GM23338 (cell line): ENCODE measurements at regions not wholly inside any gene's neighbourhood (a gene's known extent, or its start where the extent isn't known, plus 50 kb on each side); places are given as distances from the start of the nearest gene placed in this dataset.
A peak's percentile ranks its signal among the peaks of the same experiment; 100 is the strongest.

Experiments
- ATAC-seq: fragments of 200-7000 bp; cut with Tn5 transposase; 3 replicates; pipeline ENCODE4 v1.9.1; 2020
- DNase-seq: peaks from one replicate; pipeline ENCODE4 v3.0.0-alpha.2; 2015; ENCODE audit warnings: low spot score
- H2AFZ ChIP-seq: fragments of 200-600 bp; sonication (generic); 2 replicates; pipeline ENCODE4 v1.8.0; 2016; ENCODE audit warnings: antibody characterized with exemption, mild to moderate bottlenecking, moderate library complexity
- H3F3A ChIP-seq: fragments of 200-600 bp; sonication (generic); replicated peaks from 2 replicates; pipeline ENCODE4 v1.8.0; 2017; ENCODE audit warnings: antibody characterized with exemption, mixed run types, low read depth
- H3K27ac ChIP-seq: fragments of 200-600 bp; sonication (generic); 2 replicates; pipeline ENCODE4 v1.6.1; 2016; ENCODE audit warnings: low read depth
- H3K27me3 ChIP-seq: fragments of 200-600 bp; sonication (generic); 2 replicates; pipeline ENCODE4 v1.8.0; 2016; ENCODE audit warnings: mild to moderate bottlenecking, mixed run types, moderate library complexity; ENCODE audit not compliant: insufficient read depth
- H3K36me3 ChIP-seq: fragments of 200-600 bp; sonication (generic); 2 replicates; pipeline ENCODE4 v1.8.0; 2016; ENCODE audit warnings: mild to moderate bottlenecking; ENCODE audit not compliant: insufficient read depth
- H3K4me1 ChIP-seq: fragments of 200-600 bp; sonication (generic); 2 replicates; pipeline ENCODE4 v1.8.0; 2016; ENCODE audit warnings: mild to moderate bottlenecking, moderate library complexity; ENCODE audit not compliant: insufficient read depth
- H3K4me2 ChIP-seq: fragments of 200-600 bp; sonication (generic); 2 replicates; pipeline ENCODE4 v1.7.1; 2017; ENCODE audit warnings: mixed run types
- H3K4me3 ChIP-seq: fragments of 200-600 bp; sonication (generic); 2 replicates; pipeline ENCODE4 v1.6.1; 2016; ENCODE audit warnings: mixed run types
- H3K79me2 ChIP-seq: fragments of 200-600 bp; sonication (generic); replicated peaks from 2 replicates; pipeline ENCODE4 v1.8.0; 2017; ENCODE audit warnings: mild to moderate bottlenecking; ENCODE audit not compliant: insufficient read depth
- H3K9me2 ChIP-seq: fragments of 200-600 bp; sonication (generic); 2 replicates; pipeline ENCODE4 v1.8.0; 2017; ENCODE audit not compliant: insufficient read depth
- H4K20me1 ChIP-seq: fragments of 200-600 bp; sonication (generic); replicated peaks from 2 replicates; pipeline ENCODE4 v1.8.0; 2017; ENCODE audit warnings: mild to moderate bottlenecking; ENCODE audit not compliant: insufficient read depth
- H3K27ac Mint-ChIP-seq: 2 replicates; pipeline ENCODE4 v1.8.0; 2020; ENCODE audit warnings: inconsistent platforms, mild to moderate bottlenecking, moderate library complexity, mixed read lengths
- H3K27me3 Mint-ChIP-seq: 3 replicates; pipeline ENCODE4 v1.8.0; 2022; ENCODE audit warnings: low read depth, mild to moderate bottlenecking, moderate library complexity, mixed read lengths, inconsistent platforms; ENCODE audit not compliant: insufficient read depth, poor library complexity
- H3K36me3 Mint-ChIP-seq: 3 replicates; pipeline ENCODE4 v1.8.0; 2021; ENCODE audit warnings: low read depth, mild to moderate bottlenecking, inconsistent platforms, moderate library complexity, mixed read lengths
- H3K4me1 Mint-ChIP-seq: 3 replicates; pipeline ENCODE4 v1.8.0; 2020; ENCODE audit warnings: mild to moderate bottlenecking, inconsistent platforms, mixed read lengths
- H3K4me3 Mint-ChIP-seq: 3 replicates; pipeline ENCODE4 v1.8.0; 2021; ENCODE audit warnings: moderate library complexity, mild to moderate bottlenecking, inconsistent platforms, mixed read lengths
- H3K9me3 Mint-ChIP-seq: 3 replicates; pipeline ENCODE4 v1.8.0; 2020; ENCODE audit warnings: moderate library complexity, mild to moderate bottlenecking, inconsistent platforms, mixed read lengths
- CREB1 ChIP-seq: fragments of 250-450 bp; sonication (Bioruptor Pico); IDR thresholded peaks from 2 replicates; pipeline ENCODE4 v1.5.0; 2020; ENCODE audit warnings: low read depth, mild to moderate bottlenecking, moderate library complexity
- EZH2 ChIP-seq: fragments of 200-600 bp; sonication (generic); IDR thresholded peaks from one replicate; pipeline ENCODE4 v1.8.0; 2017; ENCODE audit warnings: antibody characterized with exemption, mild to moderate bottlenecking, low read depth; ENCODE audit not compliant: unreplicated experiment
- EZH2phosphoT487 ChIP-seq: fragments of 200-600 bp; sonication (generic); IDR thresholded peaks from one replicate; pipeline ENCODE4 v1.8.1; 2018; ENCODE audit warnings: antibody characterized with exemption; ENCODE audit not compliant: unreplicated experiment
- JUNB ChIP-seq: IDR thresholded peaks from one replicate; pipeline ENCODE4 v1.6.1; 2016; ENCODE audit warnings: antibody characterized with exemption; ENCODE audit not compliant: unreplicated experiment
- NANOG ChIP-seq: IDR thresholded peaks from 2 replicates; pipeline ENCODE4 v1.6.1; 2016; ENCODE audit warnings: antibody characterized with exemption, borderline replicate concordance
- POLR2AphosphoS5 ChIP-seq: IDR thresholded peaks from 2 replicates; pipeline ENCODE4 v1.6.1; 2016; ENCODE audit warnings: antibody characterized with exemption, low read depth
- STAT1 ChIP-seq: IDR thresholded peaks from one replicate; pipeline ENCODE4 v1.6.1; 2016; ENCODE audit warnings: antibody characterized with exemption; ENCODE audit not compliant: unreplicated experiment
- ZNF114 ChIP-seq: fragments of 250-450 bp; sonication (Bioruptor Pico); IDR thresholded peaks from 2 replicates; pipeline ENCODE4 v1.5.0; 2020; ENCODE audit warnings: mild to moderate bottlenecking, moderate library complexity
- TF ChIP-seq, protein P1 (sequence below): IDR thresholded peaks from one replicate; pipeline ENCODE4 v1.6.1; 2018; ENCODE audit warnings: antibody characterized with exemption; ENCODE audit not compliant: unreplicated experiment
- TF ChIP-seq, protein P2 (sequence below): IDR thresholded peaks from 2 replicates; pipeline ENCODE4 v1.6.1; 2016; ENCODE audit warnings: antibody characterized with exemption
- TF ChIP-seq, protein P3 (sequence below), 2 experiments: fragments of 200-600 bp in 1 of 2; sonication (generic) in 1 of 2; conservative IDR thresholded peaks; 2 replicates each; pipeline versions ENCODE4 v1.5.1 to v1.6.1; 2016 to 2017; ENCODE audit warnings: antibody characterized with exemption in 2 of 2, low read depth in 2 of 2, mild to moderate bottlenecking in 2 of 2, moderate library complexity in 1 of 2

DNA sequence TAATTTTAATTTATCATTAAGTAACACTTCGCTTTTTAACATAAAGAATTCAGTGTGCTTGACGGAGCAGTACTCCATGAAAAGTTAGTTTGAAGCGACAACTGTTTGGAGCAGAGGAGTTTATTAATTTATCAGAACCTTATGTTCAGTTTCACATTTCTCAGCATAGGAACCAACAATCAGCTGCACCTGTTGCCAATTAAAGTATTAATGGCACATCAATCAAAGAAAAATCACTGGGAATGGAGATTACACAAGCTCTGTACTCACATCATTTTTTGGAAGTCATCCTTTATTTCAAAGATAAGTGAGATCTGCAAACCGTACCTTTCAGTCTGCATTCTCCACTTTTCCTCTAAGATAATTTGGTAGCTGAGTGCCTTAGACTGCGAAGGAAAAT is 344.6 kb downstream of the LMO4 start (continued):
- TF ChIP-seq, protein P1, sequence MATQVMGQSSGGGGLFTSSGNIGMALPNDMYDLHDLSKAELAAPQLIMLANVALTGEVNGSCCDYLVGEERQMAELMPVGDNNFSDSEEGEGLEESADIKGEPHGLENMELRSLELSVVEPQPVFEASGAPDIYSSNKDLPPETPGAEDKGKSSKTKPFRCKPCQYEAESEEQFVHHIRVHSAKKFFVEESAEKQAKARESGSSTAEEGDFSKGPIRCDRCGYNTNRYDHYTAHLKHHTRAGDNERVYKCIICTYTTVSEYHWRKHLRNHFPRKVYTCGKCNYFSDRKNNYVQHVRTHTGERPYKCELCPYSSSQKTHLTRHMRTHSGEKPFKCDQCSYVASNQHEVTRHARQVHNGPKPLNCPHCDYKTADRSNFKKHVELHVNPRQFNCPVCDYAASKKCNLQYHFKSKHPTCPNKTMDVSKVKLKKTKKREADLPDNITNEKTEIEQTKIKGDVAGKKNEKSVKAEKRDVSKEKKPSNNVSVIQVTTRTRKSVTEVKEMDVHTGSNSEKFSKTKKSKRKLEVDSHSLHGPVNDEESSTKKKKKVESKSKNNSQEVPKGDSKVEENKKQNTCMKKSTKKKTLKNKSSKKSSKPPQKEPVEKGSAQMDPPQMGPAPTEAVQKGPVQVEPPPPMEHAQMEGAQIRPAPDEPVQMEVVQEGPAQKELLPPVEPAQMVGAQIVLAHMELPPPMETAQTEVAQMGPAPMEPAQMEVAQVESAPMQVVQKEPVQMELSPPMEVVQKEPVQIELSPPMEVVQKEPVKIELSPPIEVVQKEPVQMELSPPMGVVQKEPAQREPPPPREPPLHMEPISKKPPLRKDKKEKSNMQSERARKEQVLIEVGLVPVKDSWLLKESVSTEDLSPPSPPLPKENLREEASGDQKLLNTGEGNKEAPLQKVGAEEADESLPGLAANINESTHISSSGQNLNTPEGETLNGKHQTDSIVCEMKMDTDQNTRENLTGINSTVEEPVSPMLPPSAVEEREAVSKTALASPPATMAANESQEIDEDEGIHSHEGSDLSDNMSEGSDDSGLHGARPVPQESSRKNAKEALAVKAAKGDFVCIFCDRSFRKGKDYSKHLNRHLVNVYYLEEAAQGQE: no peak
- TF ChIP-seq STAT1: no peak
- TF ChIP-seq CREB1 (CRISPR knock-in tag): no peak
- no peak for TF ChIP-seq NANOG
- no peak for TF ChIP-seq POLR2AphosphoS5
- no peak for TF ChIP-seq EZH2
- no peak for TF ChIP-seq ZNF114 (CRISPR knock-in tag)
- no peak for TF ChIP-seq JUNB
- TF ChIP-seq EZH2phosphoT487: no peak

GRCh38 chr1:87673748-87674147 is 345.1 kb downstream of the LMO4 start:
- Histone ChIP-seq H3K36me3 (0 out of 2 replicates have a peak, but pooled peaks cover 3% of the 10 kb centered on the region), H3K9me2 (no peaks in the 10 kb centered on the region; the same call in 1 of the 2 replicates), H3K4me2 (no peak overlapping the region), H3K27ac (no peak overlapping the region), H3K79me2 (no peaks in the 10 kb centered on the region), H2AFZ (no peak overlapping the region), H4K20me1 (no peaks in the 10 kb centered on the region), H3F3A (no peaks in the 10 kb centered on the region), H3K4me3 (no peak overlapping the region), H3K27me3 (no peaks in the 10 kb centered on the region), H3K4me1 (no peaks in the 10 kb centered on the region)
- H3K36me3 Mint-ChIP-seq: no peaks in the 10 kb centered on the region; the same call in 2 of the 3 replicates
- H3K27ac Mint-ChIP-seq: no peak overlapping the region
- peak; percentile 21 for DNase-seq
- TF ChIP-seq STAT1: no peak
- TF ChIP-seq, protein P2, sequence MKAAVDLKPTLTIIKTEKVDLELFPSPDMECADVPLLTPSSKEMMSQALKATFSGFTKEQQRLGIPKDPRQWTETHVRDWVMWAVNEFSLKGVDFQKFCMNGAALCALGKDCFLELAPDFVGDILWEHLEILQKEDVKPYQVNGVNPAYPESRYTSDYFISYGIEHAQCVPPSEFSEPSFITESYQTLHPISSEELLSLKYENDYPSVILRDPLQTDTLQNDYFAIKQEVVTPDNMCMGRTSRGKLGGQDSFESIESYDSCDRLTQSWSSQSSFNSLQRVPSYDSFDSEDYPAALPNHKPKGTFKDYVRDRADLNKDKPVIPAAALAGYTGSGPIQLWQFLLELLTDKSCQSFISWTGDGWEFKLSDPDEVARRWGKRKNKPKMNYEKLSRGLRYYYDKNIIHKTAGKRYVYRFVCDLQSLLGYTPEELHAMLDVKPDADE: no peak
- no peak for TF ChIP-seq EZH2phosphoT487
- TF ChIP-seq, protein P3, sequence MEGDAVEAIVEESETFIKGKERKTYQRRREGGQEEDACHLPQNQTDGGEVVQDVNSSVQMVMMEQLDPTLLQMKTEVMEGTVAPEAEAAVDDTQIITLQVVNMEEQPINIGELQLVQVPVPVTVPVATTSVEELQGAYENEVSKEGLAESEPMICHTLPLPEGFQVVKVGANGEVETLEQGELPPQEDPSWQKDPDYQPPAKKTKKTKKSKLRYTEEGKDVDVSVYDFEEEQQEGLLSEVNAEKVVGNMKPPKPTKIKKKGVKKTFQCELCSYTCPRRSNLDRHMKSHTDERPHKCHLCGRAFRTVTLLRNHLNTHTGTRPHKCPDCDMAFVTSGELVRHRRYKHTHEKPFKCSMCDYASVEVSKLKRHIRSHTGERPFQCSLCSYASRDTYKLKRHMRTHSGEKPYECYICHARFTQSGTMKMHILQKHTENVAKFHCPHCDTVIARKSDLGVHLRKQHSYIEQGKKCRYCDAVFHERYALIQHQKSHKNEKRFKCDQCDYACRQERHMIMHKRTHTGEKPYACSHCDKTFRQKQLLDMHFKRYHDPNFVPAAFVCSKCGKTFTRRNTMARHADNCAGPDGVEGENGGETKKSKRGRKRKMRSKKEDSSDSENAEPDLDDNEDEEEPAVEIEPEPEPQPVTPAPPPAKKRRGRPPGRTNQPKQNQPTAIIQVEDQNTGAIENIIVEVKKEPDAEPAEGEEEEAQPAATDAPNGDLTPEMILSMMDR (conservative IDR thresholded peaks at IDR 0.05; ENCODE audit: low read depth in 2 of 2): peak; percentile 22 to 44; a peak in 2 of 4 replicates
- no peak for TF ChIP-seq EZH2
- no peak for TF ChIP-seq POLR2AphosphoS5
- H3K4me3 Mint-ChIP-seq: no peak overlapping the region
- no peaks in the 10 kb centered on the region for H3K4me1 Mint-ChIP-seq
- 0 out of 3 replicates have a peak, but pooled peaks have one; percentile 25 for ATAC-seq
- no peaks in the 10 kb centered on the region for H3K9me3 Mint-ChIP-seq
- peaks cover 2% of the 10 kb centered on the region for H3K27me3 Mint-ChIP-seq
